TTC549 (cell line): ENCODE measurements at regions not wholly inside any gene's neighbourhood (a gene's known extent, or its start where the extent isn't known, plus 50 kb on each side); places are given as distances from the start of the nearest gene placed in this dataset.
"Not testable (repeated sequence)": the region's sequence is repeated elsewhere in the genome, so short reads cannot be mapped to it uniquely, and the experiment has no call there.

Experiments used
- FAIRE-seq: peaks from 2 replicates; lab custom pipeline; 2012; peaks lifted over from hg19 to GRCh38; lab: Jason Lieb, UNC

GRCh38 chr10:42533866-42534265, 104.5 kb downstream of the ZNF33B start:
- not testable (repeated sequence) for FAIRE-seq

GRCh38 chr10:42532996-42533395, 105.4 kb downstream of the ZNF33B start:
- no peak for FAIRE-seq

- no peak for FAIRE-seq
Observed at GRCh38 chr10:42523098-42523497, 115.3 kb downstream of the ZNF33B start.

- FAIRE-seq: no peak
Observed at GRCh38 chr10:42519761-42520460, 118.5 kb downstream of the ZNF33B start.

GRCh38 chr10:42519079-42519478, 119.3 kb downstream of the ZNF33B start:
- FAIRE-seq: no peak

GRCh38 chr10:42513921-42514320, 124.4 kb downstream of the ZNF33B start:
- no peak for FAIRE-seq

GRCh38 chr10:42491801-42492200, 146.6 kb downstream of the ZNF33B start:
- no peak for FAIRE-seq

- FAIRE-seq: no peak
Observed at GRCh38 chr10:42491001-42491592, 147.3 kb downstream of the ZNF33B start.

GRCh38 chr10:42490368-42490767, 148.0 kb downstream of the ZNF33B start:
- no peak for FAIRE-seq

- no peak for FAIRE-seq
Observed at GRCh38 chr10:42488416-42488815, 150.0 kb downstream of the ZNF33B start.

GRCh38 chr10:42482411-42482810, 156.0 kb downstream of the ZNF33B start:
- no peak for FAIRE-seq

- no peak for FAIRE-seq
Observed at GRCh38 chr10:42479057-42479456, 159.3 kb downstream of the ZNF33B start.

- no peak for FAIRE-seq
Observed at GRCh38 chr10:42477170-42477569, 161.2 kb downstream of the ZNF33B start.

- FAIRE-seq: no peak
Observed at GRCh38 chr10:42476101-42476500, 162.3 kb downstream of the ZNF33B start.

GRCh38 chr10:42475168-42476098, 162.9 kb downstream of the ZNF33B start:
- FAIRE-seq: no peak

- FAIRE-seq: no peak
Observed at GRCh38 chr10:42454313-42454712, 184.1 kb downstream of the ZNF33B start.

- FAIRE-seq: no peak
Observed at GRCh38 chr10:42431095-42431494, 207.3 kb downstream of the ZNF33B start.

GRCh38 chr10:42428534-42428933, 209.8 kb downstream of the ZNF33B start:
- FAIRE-seq: peak; percentile 81

GRCh38 chr10:42422911-42423310, 215.5 kb downstream of the ZNF33B start:
- FAIRE-seq: no peak

- no peak for FAIRE-seq
Observed at GRCh38 chr10:42421812-42422211, 216.6 kb downstream of the ZNF33B start.

- no peak for FAIRE-seq
Observed at GRCh38 chr10:42419789-42420188, 218.6 kb downstream of the ZNF33B start.

- no peak for FAIRE-seq
Observed at GRCh38 chr10:42380926-42381547, 257.3 kb downstream of the ZNF33B start.
